Endothelial cell of umbilical vein (primary cell): ENCODE measurements at regions not wholly inside any gene's neighbourhood (a gene's known extent, or its start where the extent isn't known, plus 50 kb on each side); places are given as distances from the start of the nearest gene placed in this dataset.

Experiments used
- CTCF ChIP-seq, 2 donors: IDR thresholded peaks; 1 replicate in 1 of 2; 2 replicates in 1 of 2; pipeline ENCODE4 v1.5.1; 2011; ENCODE audit warnings: low read length in 2 of 2, mild to moderate bottlenecking in 2 of 2, moderate library complexity in 2 of 2, control low read depth in 1 of 2, inconsistent platforms in 1 of 2, low read depth in 1 of 2; ENCODE audit not compliant: insufficient read depth in 1 of 2; ENCODE audit errors: extremely low read depth in 1 of 2
- EZH2 ChIP-seq: IDR thresholded peaks from 2 replicates; pipeline ENCODE4 v1.6.1; 2012; ENCODE audit warnings: borderline replicate concordance, low read depth, mild to moderate bottlenecking, moderate library complexity, low read length, inconsistent platforms; ENCODE audit not compliant: severe bottlenecking
- FOS ChIP-seq: IDR thresholded peaks from 2 replicates; pipeline ENCODE4 v1.6.1; 2011; ENCODE audit warnings: mild to moderate bottlenecking, low read length, moderate library complexity, borderline replicate concordance; ENCODE audit not compliant: insufficient read depth
- MYC ChIP-seq: IDR thresholded peaks from one replicate; pipeline ENCODE4 v1.6.1; 2011; ENCODE audit warnings: mild to moderate bottlenecking, low read depth, low read length
- POLR2A ChIP-seq: IDR thresholded peaks from 2 replicates; pipeline ENCODE4 v1.6.1; 2012; ENCODE audit warnings: low read depth, mild to moderate bottlenecking, control low read depth, low read length
- POLR2AphosphoS5 ChIP-seq: IDR thresholded peaks from 2 replicates; pipeline ENCODE4 v1.6.1; 2012; ENCODE audit warnings: low read depth, mild to moderate bottlenecking, control low read depth, low read length, moderate library complexity; ENCODE audit not compliant: insufficient read depth

DNA sequence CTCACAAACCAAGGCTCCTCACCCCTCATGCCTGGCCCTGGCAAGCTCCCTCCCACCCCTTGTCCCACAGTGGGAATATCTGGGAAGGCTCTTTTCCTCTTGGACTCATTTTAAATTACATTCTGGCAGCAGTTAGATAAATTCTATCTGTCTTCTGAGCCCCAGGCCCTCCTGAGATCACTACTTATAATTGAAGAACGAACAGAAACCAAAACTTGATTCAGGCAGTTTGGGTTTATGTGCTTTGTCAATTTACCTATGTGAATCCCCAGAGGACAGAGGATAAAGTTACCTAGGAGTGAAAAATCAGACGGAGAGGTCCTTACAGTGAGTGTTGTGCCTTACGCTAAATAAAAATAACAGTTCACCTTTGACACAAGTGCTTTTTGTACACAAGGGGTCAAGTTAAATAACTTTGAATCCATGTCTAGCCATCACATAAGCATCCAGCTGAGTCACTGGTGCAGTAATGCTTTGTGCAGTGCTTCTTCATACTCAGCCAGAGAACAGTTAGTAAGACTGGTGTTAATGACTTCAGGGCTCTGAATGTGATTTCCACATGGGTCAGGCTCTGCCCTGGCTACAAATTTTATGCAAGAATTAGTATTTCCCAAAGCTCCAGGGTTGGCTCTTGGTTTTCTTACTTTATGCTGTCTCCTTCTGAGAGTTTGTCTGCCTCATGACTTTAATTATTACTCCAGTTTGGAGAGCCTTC is 329.3 kb downstream of the INSIG2 start:
- TF ChIP-seq POLR2A, result no peak
- no peak for TF ChIP-seq CTCF (IDR thresholded peaks at IDR 0.05; ENCODE audit: extremely low read depth in 1 of 2, insufficient read depth in 1 of 2, low read depth in 1 of 2, low read length in 2 of 2)
- TF ChIP-seq EZH2, result no peak
- TF ChIP-seq MYC, result no peak
- no peak for TF ChIP-seq POLR2AphosphoS5
- no peak for TF ChIP-seq FOS
